Ishikawa (cell line): ENCODE measurements at regions not wholly inside any gene's neighbourhood (a gene's known extent, or its start where the extent isn't known, plus 50 kb on each side); places are given as distances from the start of the nearest gene placed in this dataset.

Experiments
- CEBPB ChIP-seq: IDR thresholded peaks from 2 replicates; pipeline ENCODE4 v1.6.1; 2012
- CREB1 ChIP-seq: IDR thresholded peaks from 2 replicates; pipeline ENCODE4 v1.6.1; 2012; ENCODE audit warnings: low read depth
- EGR1 ChIP-seq: IDR thresholded peaks from 2 replicates; pipeline ENCODE4 v1.6.1; 2012
- EP300 ChIP-seq: IDR thresholded peaks from 2 replicates; pipeline ENCODE4 v1.6.1; 2012; ENCODE audit warnings: borderline replicate concordance
- FOXM1 ChIP-seq: IDR thresholded peaks from 2 replicates; pipeline ENCODE4 v1.6.1; 2012; ENCODE audit warnings: low read depth, borderline replicate concordance
- MAX ChIP-seq: IDR thresholded peaks from 2 replicates; pipeline ENCODE4 v1.6.1; 2012
- NFIC ChIP-seq: IDR thresholded peaks from 2 replicates; pipeline ENCODE4 v1.6.1; 2012
- RAD21 ChIP-seq: IDR thresholded peaks from 2 replicates; pipeline ENCODE4 v1.6.1; 2012; ENCODE audit warnings: low read depth
- REST ChIP-seq: IDR thresholded peaks from 2 replicates; pipeline ENCODE4 v1.6.1; 2012; ENCODE audit warnings: low read depth, mild to moderate bottlenecking
- TAF1 ChIP-seq: IDR thresholded peaks from 2 replicates; pipeline ENCODE4 v1.6.1; 2012; ENCODE audit warnings: low read depth, mild to moderate bottlenecking
- TCF12 ChIP-seq: IDR thresholded peaks from 2 replicates; pipeline ENCODE4 v1.6.1; 2012; ENCODE audit warnings: low read depth
- TEAD4 ChIP-seq: IDR thresholded peaks from 2 replicates; pipeline ENCODE4 v1.6.1; 2012
- USF1 ChIP-seq: IDR thresholded peaks from 2 replicates; pipeline ENCODE4 v1.6.1; 2012
- YY1 ChIP-seq: IDR thresholded peaks from 2 replicates; pipeline ENCODE4 v1.6.1; 2012; ENCODE audit warnings: low read depth
- ZBTB7A ChIP-seq: IDR thresholded peaks from 2 replicates; pipeline ENCODE4 v1.6.1; 2012; ENCODE audit warnings: low read depth

GRCh38 chr5:138677782-138678181, 75.4 kb upstream of the CTNNA1 start:
- no peak for TF ChIP-seq NFIC
- TF ChIP-seq FOXM1: no peak
- TF ChIP-seq MAX: no peak
- TF ChIP-seq EP300: no peak

- no peak for TF ChIP-seq FOXM1
- TF ChIP-seq CEBPB: no peak
- no peak for TF ChIP-seq EGR1
- no peak for TF ChIP-seq EP300
- no peak for TF ChIP-seq ZBTB7A
Observed at GRCh38 chr5:138676556-138677193, 76.5 kb upstream of the CTNNA1 start.

- TF ChIP-seq CEBPB (no peak), TAF1 (no peak), EP300 (no peak), RAD21 (no peak), REST (no peak), TCF12 (no peak), CREB1 (no peak), USF1 (no peak), EGR1 (no peak), MAX (no peak), YY1 (no peak), NFIC (no peak)
Observed at GRCh38 chr5:138676002-138676401, 77.2 kb upstream of the CTNNA1 start.

- TF ChIP-seq MAX (no peak), YY1 (no peak), TAF1 (no peak)
Observed at GRCh38 chr5:138668451-138669380, 84.5 kb upstream of the CTNNA1 start.

GRCh38 chr5:138666226-138666742, 86.9 kb upstream of the CTNNA1 start:
- TF ChIP-seq USF1 (no peak), FOXM1 (no peak), REST (no peak), EP300 (no peak), RAD21 (no peak), CEBPB (no peak), EGR1 (no peak)

- TF ChIP-seq NFIC (no peak), TAF1 (no peak), RAD21 (no peak), EP300 (no peak), CEBPB (no peak), EGR1 (no peak), TEAD4 (no peak), REST (no peak), FOXM1 (no peak), USF1 (no peak), ZBTB7A (no peak), TCF12 (no peak), YY1 (no peak), MAX (no peak), CREB1 (no peak)
Observed at GRCh38 chr5:138665261-138665660, 88.0 kb upstream of the CTNNA1 start.
